NCI-H2081 treated with DMSO at 0.1 percent for 48 hours (cell line): ENCODE measurements at regions not wholly inside any gene's neighbourhood (a gene's known extent, or its start where the extent isn't known, plus 50 kb on each side); places are given as distances from the start of the nearest gene placed in this dataset.
"Not testable (repeated sequence)": the region's sequence is repeated elsewhere in the genome, so short reads cannot be mapped to it uniquely, and the experiment has no call there.

Experiments
- DNase-seq: peaks from one replicate; lab custom pipeline; 2025; lab: John Stamatoyannopoulos, UW

GRCh38 chr6:100226811-100227210 is 232.8 kb upstream of the MCHR2 start:
- DNase-seq, result no peak

GRCh38 chr6:100223952-100224351 is 229.9 kb upstream of the MCHR2 start:
- not testable (repeated sequence) for DNase-seq

GRCh38 chr6:100220543-100220942 is 226.5 kb upstream of the MCHR2 start:
- DNase-seq, result no peak

- DNase-seq, result no peak
These were observed 223.4 kb upstream of the MCHR2 start for GRCh38 chr6:100217225-100218012.

- no peak for DNase-seq
These were observed 222.7 kb upstream of the MCHR2 start for GRCh38 chr6:100216760-100217159.

- no peak for DNase-seq
These were observed 218.1 kb upstream of the MCHR2 start for GRCh38 chr6:100212131-100212530.

GRCh38 chr6:100210137-100211117 is 216.4 kb upstream of the MCHR2 start:
- no peak for DNase-seq

GRCh38 chr6:100209323-100210136 is 215.5 kb upstream of the MCHR2 start:
- no peak for DNase-seq

GRCh38 chr6:100203400-100203799 is 209.4 kb upstream of the MCHR2 start:
- no peak for DNase-seq

- no peak for DNase-seq
These were observed 208.6 kb upstream of the MCHR2 start for GRCh38 chr6:100202417-100203194.

- not testable (repeated sequence) for DNase-seq
These were observed 202.4 kb upstream of the MCHR2 start for GRCh38 chr6:100196214-100196982.

- not testable (repeated sequence) for DNase-seq
These were observed 201.2 kb upstream of the MCHR2 start for GRCh38 chr6:100195244-100195643.

GRCh38 chr6:100194535-100194934 is 200.5 kb upstream of the MCHR2 start:
- DNase-seq, result no peak

- no peak for DNase-seq
These were observed 194.7 kb upstream of the MCHR2 start for GRCh38 chr6:100188754-100189153.

GRCh38 chr6:100186552-100186951 is 192.5 kb upstream of the MCHR2 start:
- DNase-seq, result no peak

- DNase-seq, result no peak
These were observed 191.6 kb upstream of the MCHR2 start for GRCh38 chr6:100185615-100186014.

GRCh38 chr6:100184473-100184872 is 190.4 kb upstream of the MCHR2 start:
- DNase-seq, result no peak

- no peak for DNase-seq
These were observed 188.3 kb upstream of the MCHR2 start for GRCh38 chr6:100182313-100182712.

- no peak for DNase-seq
These were observed 187.3 kb upstream of the MCHR2 start for GRCh38 chr6:100181309-100181708.

- no peak for DNase-seq
These were observed 185.6 kb upstream of the MCHR2 start for GRCh38 chr6:100179576-100179975.
